WERI-Rb-1 (cell line): ENCODE measurements at regions not wholly inside any gene's neighbourhood (a gene's known extent, or its start where the extent isn't known, plus 50 kb on each side); places are given as distances from the start of the nearest gene placed in this dataset.

Experiments
- DNase-seq: peaks from one replicate; pipeline ENCODE4 v3.0.0-alpha.2; 2020
- H3K27ac ChIP-seq: fragments of 250-450 bp; sonication (Bioruptor Pico); 2 replicates; pipeline ENCODE4 v1.5.1; 2020; ENCODE audit warnings: mild to moderate bottlenecking, moderate library complexity
- H3K27me3 ChIP-seq: fragments of 250-450 bp; sonication (Bioruptor Pico); 2 replicates; pipeline ENCODE4 v1.5.1; 2021; ENCODE audit warnings: mild to moderate bottlenecking, low read depth, moderate library complexity; ENCODE audit not compliant: insufficient read depth, severe bottlenecking
- H3K36me3 ChIP-seq: fragments of 250-450 bp; sonication (Bioruptor Pico); 2 replicates; pipeline ENCODE4 v1.5.1; 2020; ENCODE audit warnings: mild to moderate bottlenecking, moderate library complexity
- H3K4me3 ChIP-seq: 2 replicates; pipeline ENCODE4 v1.5.1; 2011; ENCODE audit warnings: low read depth, mild to moderate bottlenecking, control low read depth, low read length
- H3K9me3 ChIP-seq: fragments of 250-450 bp; sonication (Bioruptor Pico); 2 replicates; pipeline ENCODE4 v1.5.1; 2021; ENCODE audit warnings: mild to moderate bottlenecking, moderate library complexity; ENCODE audit not compliant: severe bottlenecking
- CTCF ChIP-seq: IDR thresholded peaks from 2 replicates; pipeline ENCODE4 v1.5.1; 2011; ENCODE audit warnings: low read depth, mild to moderate bottlenecking, control low read depth, inconsistent platforms, low read length

DNA sequence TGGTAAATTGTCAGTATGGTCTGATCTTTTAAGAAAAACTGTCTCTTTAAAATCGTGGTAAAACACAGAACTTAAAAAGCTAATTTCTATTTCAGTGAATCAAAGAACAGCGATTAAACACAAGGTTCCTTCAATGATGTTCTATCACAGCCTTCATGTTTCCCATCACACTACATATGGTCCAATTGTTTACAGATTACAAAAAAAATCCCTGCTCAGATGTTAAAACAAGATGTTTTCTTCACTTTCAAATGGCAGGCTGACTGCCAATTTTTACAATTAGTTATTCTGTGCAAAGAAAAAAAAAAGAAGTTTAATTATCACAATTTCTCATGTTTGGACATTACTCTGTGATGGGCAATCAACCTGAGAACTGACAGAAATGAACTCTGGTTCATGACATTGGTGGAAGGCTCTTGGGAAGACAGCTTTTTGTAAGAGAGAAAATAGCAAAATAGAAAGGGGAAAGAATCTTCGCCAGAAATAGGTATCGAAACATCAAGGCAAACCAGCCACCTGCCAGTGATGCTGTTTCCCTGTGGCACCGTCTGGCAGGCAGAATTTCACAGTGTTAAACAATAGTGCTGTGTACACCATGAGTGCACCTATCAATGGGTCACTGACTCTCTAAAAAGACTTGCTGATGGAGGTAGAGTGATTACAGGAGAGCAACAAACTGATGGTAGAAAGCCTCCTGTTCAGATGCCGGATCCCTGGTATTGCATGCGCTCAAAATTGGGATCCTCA, 1020.0 kb upstream of the ARRDC3 start:
- H3K4me3 ChIP-seq, result no peak overlapping the region
- DNase-seq, result no peak
- no peaks in the 10 kb centered on the region for H3K27me3 ChIP-seq
- H3K36me3 ChIP-seq, result no peaks in the 10 kb centered on the region
- TF ChIP-seq CTCF, result no peak
- no peaks in the 10 kb centered on the region for H3K9me3 ChIP-seq
- no peak overlapping the region for H3K27ac ChIP-seq

- Histone ChIP-seq H3K9me3 (no peaks in the 10 kb centered on the region), H3K27me3 (no peaks in the 10 kb centered on the region), H3K27ac (no peak overlapping the region), H3K36me3 (no peaks in the 10 kb centered on the region), H3K4me3 (no peak overlapping the region)
- DNase-seq, result no peak
- no peak for TF ChIP-seq CTCF
Measured at GRCh38 chr5:92402045-92402444, 1018.9 kb upstream of the ARRDC3 start.

DNA sequence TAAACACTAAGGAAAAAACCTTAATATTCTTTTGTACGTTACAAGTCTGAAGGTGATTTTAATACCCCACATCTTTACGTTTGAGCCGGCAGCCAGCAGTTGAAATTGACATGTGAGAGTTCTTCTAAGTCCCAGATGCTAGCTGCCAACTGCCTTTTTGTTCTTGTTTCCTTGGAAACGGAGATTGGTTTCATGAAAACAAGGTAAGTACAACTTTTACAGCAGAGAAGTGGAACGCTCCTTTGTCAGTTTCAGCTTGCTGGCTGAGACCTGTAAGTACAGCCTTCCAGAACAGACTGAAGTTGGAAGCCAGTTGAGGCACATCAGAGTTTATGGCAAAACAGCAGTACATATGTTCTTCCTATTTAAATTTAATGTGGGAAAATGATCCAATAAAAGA, 1018.4 kb upstream of the ARRDC3 start:
- TF ChIP-seq CTCF, result no peak
- no peaks in the 10 kb centered on the region for H3K27me3 ChIP-seq
- no peak overlapping the region for H3K4me3 ChIP-seq
- H3K27ac ChIP-seq, result no peak overlapping the region
- no peaks in the 10 kb centered on the region for H3K9me3 ChIP-seq
- no peaks in the 10 kb centered on the region for H3K36me3 ChIP-seq
- no peak for DNase-seq

GRCh38 chr5:92394936-92395335, 1011.8 kb upstream of the ARRDC3 start:
- Histone ChIP-seq H3K36me3 (no peaks in the 10 kb centered on the region), H3K27me3 (no peaks in the 10 kb centered on the region), H3K27ac (no peak overlapping the region), H3K4me3 (no peak overlapping the region), H3K9me3 (no peaks in the 10 kb centered on the region)
- TF ChIP-seq CTCF, result no peak
- no peak for DNase-seq

DNA sequence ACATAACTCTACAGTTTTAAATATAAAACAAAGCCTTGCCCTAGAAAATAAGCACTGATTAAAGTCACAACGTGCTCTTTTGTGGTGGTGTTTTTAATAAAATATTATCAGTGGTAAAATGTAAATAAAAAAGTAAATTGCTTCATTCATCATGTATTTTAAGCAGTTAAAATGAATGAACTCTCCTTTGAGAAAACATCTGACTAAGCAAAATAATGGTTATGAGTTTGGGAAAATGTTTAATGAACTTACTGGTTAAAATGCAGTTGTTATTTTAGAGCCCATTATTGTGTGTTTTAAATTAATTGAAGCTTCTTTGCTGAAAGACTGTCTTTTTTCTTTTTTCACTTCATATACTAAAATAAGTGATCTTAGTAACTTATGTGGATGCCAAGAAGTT, 1007.5 kb upstream of the ARRDC3 start:
- no peak for DNase-seq
- no peaks in the 10 kb centered on the region for H3K27me3 ChIP-seq
- H3K4me3 ChIP-seq, result no peak overlapping the region
- no peaks in the 10 kb centered on the region for H3K9me3 ChIP-seq
- H3K27ac ChIP-seq, result no peak overlapping the region
- no peak for TF ChIP-seq CTCF
- H3K36me3 ChIP-seq, result no peaks in the 10 kb centered on the region
